Panc1 (cell line): ENCODE measurements at regions not wholly inside any gene's neighbourhood (a gene's known extent, or its start where the extent isn't known, plus 50 kb on each side); places are given as distances from the start of the nearest gene placed in this dataset.

ENCODE experiments used
- ATAC-seq: fragments of 200-7000 bp; cut with Tn5 transposase; 2 replicates; pipeline ENCODE4 v1.9.1; 2020; ENCODE audit warnings: mild to moderate bottlenecking, moderate library complexity
- BruUV-seq: library from RNA; stranded (reverse); fragments of 400-500 nt; replicated peaks from 2 replicates; lab custom pipeline; 2021; lab: Mats Ljungman, UMichigan
- CTCF ChIA-PET: fragments of 300-600 bp; sonication (Branson Sonifier 250); formaldehyde crosslinking; loops from one replicate; lab custom pipeline; 2022; ENCODE audit warnings: antibody characterized with exemption; lab: Charles Lee
- POLR2A ChIA-PET: fragments of 300-600 bp; sonication (Branson Sonifier 250); formaldehyde crosslinking; loops from one replicate; lab custom pipeline; 2022; ENCODE audit warnings: antibody characterized with exemption; lab: Charles Lee
- DNase-seq: peaks from one replicate; pipeline ENCODE4 v3.0.0-alpha.2; 2010; ENCODE audit warnings: low read depth, low spot score
- H3K27ac ChIP-seq: 2 replicates; pipeline ENCODE4 v1.5.1; 2011; ENCODE audit warnings: mild to moderate bottlenecking, low read length, inconsistent platforms
- H3K27me3 ChIP-seq: fragments of 200-500 bp; sonication (Bioruptor generic); 2 replicates; pipeline ENCODE4 v1.6.0; 2014; ENCODE audit warnings: low read length, inconsistent platforms; ENCODE audit not compliant: control insufficient read depth, insufficient read depth
- H3K36me3 ChIP-seq: fragments of 200-500 bp; sonication (Bioruptor generic); 2 replicates; pipeline ENCODE4 v1.5.1; 2014; ENCODE audit warnings: inconsistent platforms, mild to moderate bottlenecking, low read length, moderate library complexity; ENCODE audit not compliant: control insufficient read depth, insufficient read depth
- H3K4me1 ChIP-seq: 2 replicates; pipeline ENCODE4 v1.5.1; 2011; ENCODE audit warnings: inconsistent platforms, mild to moderate bottlenecking, low read length, moderate library complexity; ENCODE audit not compliant: control insufficient read depth, insufficient read depth
- H3K4me3 ChIP-seq, 2 experiments: 2 replicates each; pipeline ENCODE4 v1.5.1; 2011 to 2012; ENCODE audit warnings: low read depth in 2 of 2, low read length in 2 of 2, mild to moderate bottlenecking in 2 of 2, inconsistent platforms in 1 of 2, moderate library complexity in 1 of 2
- H3K9me3 ChIP-seq: fragments of 200-500 bp; sonication (Bioruptor generic); 2 replicates; pipeline ENCODE4 v1.5.1; 2014; ENCODE audit warnings: low read depth, mild to moderate bottlenecking, inconsistent platforms, low read length, moderate library complexity; ENCODE audit not compliant: control insufficient read depth, insufficient read depth
- CTCF ChIP-seq: fragments of 450-650 bp; IDR thresholded peaks from 2 replicates; pipeline ENCODE4 v1.5.1; 2017; ENCODE audit warnings: mild to moderate bottlenecking
- POLR2AphosphoS5 ChIP-seq: IDR thresholded peaks from 2 replicates; pipeline ENCODE4 v1.6.1; 2012; ENCODE audit warnings: mild to moderate bottlenecking, low read depth, low read length, moderate library complexity
- REST ChIP-seq, 2 experiments: IDR thresholded peaks; 2 replicates each; pipeline ENCODE4 v1.6.1; 2011 to 2012; ENCODE audit warnings: low read depth in 2 of 2, control low read depth in 1 of 2, low read length in 1 of 2, mild to moderate bottlenecking in 1 of 2, moderate library complexity in 1 of 2; ENCODE audit not compliant: insufficient read depth in 1 of 2
- SIN3A ChIP-seq: IDR thresholded peaks from 2 replicates; pipeline ENCODE4 v1.6.1; 2012; ENCODE audit warnings: low read depth, mild to moderate bottlenecking, low read length, moderate library complexity, borderline replicate concordance; ENCODE audit not compliant: insufficient read depth
- TCF7L2 ChIP-seq: IDR thresholded peaks from 2 replicates; pipeline ENCODE4 v1.6.1; 2011; ENCODE audit warnings: mild to moderate bottlenecking, low read depth, low read length, inconsistent platforms
- in situ Hi-C: cut with HindIII; loops from 2 replicates; pipeline ENCODE4 v1.10.0; 2016; ENCODE audit warnings: low sequenced_read_pairs, low pct_unique_long_range_greater_than_20kb
- intact Hi-C: fragments of 100-400 bp; cut with micrococcal nuclease; formaldehyde crosslinking; loops from one replicate; pipeline ENCODE4 v1.10.0; 2022; ENCODE audit not compliant: unreplicated experiment

- CTCF ChIA-PET: no interaction called here
- TF ChIP-seq POLR2AphosphoS5 (no peak), SIN3A (no peak), CTCF (no peak), REST (IDR thresholded peaks at IDR 0.05; ENCODE audit: insufficient read depth in 1 of 2, low read depth in 2 of 2, low read length in 1 of 2) (no peak), TCF7L2 (no peak)
- no peak overlapping the region for H3K4me3 ChIP-seq
- DNase-seq: no peak
- no peak for ATAC-seq
- H3K36me3 ChIP-seq: no peaks in the 10 kb centered on the region
- H3K4me1 ChIP-seq: no peaks in the 10 kb centered on the region
- POLR2A ChIA-PET: no interaction called here
- H3K27me3 ChIP-seq: no peaks in the 10 kb centered on the region
- in situ Hi-C loops: no loop called here
- intact Hi-C loops: no loop called here
- no peaks in the 10 kb centered on the region for H3K9me3 ChIP-seq
- H3K27ac ChIP-seq: no peak overlapping the region
- BruUV-seq: no TSS peak
Measured at GRCh38 chr1:38128926-38129453, 82.4 kb upstream of the POU3F1 start.

DNA sequence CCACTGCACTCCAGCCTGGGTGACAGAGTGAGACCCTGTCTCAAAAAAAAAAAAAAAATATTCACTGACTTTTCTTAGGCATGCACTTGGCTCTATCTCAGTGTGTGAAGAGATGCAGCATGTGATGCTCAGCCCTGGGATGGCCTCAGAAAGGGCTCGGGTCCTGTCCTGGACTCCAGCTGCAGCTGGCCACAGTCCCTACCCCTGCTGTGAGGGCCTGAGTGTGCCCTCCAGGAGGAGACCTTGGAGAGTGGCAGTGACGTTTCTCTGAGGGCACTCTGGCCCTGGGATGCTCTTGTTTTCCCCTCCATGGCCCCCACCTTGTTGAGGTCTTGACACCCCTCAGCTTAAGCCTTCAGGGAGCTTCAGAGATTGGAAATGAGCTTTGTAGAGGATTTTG, 81.9 kb upstream of the POU3F1 start:
- no peak for DNase-seq
- CTCF ChIA-PET: no interaction called here
- POLR2A ChIA-PET: no interaction called here

More for the DNA sequence above, 81.9 kb upstream of the POU3F1 start:
- H3K9me3 ChIP-seq: no peaks in the 10 kb centered on the region
- ATAC-seq: no peak
- BruUV-seq: no TSS peak
- H3K27ac ChIP-seq: no peak overlapping the region
- H3K4me3 ChIP-seq: no peak overlapping the region
- no peak for TF ChIP-seq SIN3A
- no peak for TF ChIP-seq TCF7L2
- TF ChIP-seq CTCF: no peak
- TF ChIP-seq POLR2AphosphoS5: no peak
- H3K27me3 ChIP-seq: no peaks in the 10 kb centered on the region
- H3K4me1 ChIP-seq: no peaks in the 10 kb centered on the region; the same call in 1 of the 2 replicates
- no peaks in the 10 kb centered on the region for H3K36me3 ChIP-seq
- in situ Hi-C loops: no loop called here
- intact Hi-C loops: no loop called here
